ENCODE measurements at regions not wholly inside any gene's neighbourhood (a gene's known extent, or its start where the extent isn't known, plus 50 kb on each side); places are given as distances from the start of the nearest gene placed in this dataset.

DNA sequence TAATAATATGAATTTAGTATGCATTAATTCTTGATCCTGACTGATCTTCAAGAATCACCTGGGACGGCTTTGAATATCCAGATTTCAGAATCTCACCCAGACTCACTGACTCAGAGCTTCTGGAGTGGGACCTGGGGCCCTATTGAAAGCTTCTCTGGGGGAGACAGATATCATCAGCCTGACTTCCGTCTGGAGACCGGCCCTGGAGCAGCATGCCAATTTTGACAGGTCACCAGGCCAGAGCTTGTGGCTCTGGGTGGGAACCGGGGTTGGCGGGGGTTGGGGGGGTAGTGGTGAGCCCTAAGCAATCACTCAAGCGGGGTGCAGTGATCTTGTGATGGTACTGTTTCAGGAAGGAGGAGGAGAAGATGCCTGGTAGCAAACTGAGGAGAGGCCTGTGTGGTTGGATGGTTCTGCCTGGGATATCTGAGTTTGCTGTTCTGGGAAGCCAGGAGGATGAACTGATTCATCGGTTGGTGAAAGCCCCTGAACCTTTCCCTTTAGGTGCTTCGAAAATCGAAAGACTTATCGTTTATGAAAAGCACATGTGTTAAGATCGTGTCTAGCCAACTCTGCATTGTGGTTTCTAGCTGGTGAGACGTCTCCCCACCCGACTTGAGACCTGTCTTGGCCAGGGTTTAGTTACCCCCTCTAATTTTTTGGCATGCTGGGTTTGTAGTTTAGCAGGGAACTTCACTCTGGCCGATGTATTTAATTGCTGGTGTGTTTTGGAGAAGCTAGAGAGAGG, 263.9 kb upstream of the C2CD4B start:
- TF ChIP-seq POLR2AphosphoS5 (IDR thresholded peaks at IDR 0.05; ENCODE audit: low read depth, low read length) (no peak), POLR2A (IDR thresholded peaks at IDR 0.05; ENCODE audit: low read depth, low read length) (no peak), SPI1 (IDR thresholded peaks at IDR 0.05; ENCODE audit: low read depth, low read length) (no peak)
